ELF-1 (cell line): ENCODE measurements at regions not wholly inside any gene's neighbourhood (a gene's known extent, or its start where the extent isn't known, plus 50 kb on each side); places are given as distances from the start of the nearest gene placed in this dataset.

Experiments used
- DNase-seq: peaks from one replicate; pipeline ENCODE4 v3.0.0-alpha.2; 2016; ENCODE audit warnings: low read depth, low spot score

DNA sequence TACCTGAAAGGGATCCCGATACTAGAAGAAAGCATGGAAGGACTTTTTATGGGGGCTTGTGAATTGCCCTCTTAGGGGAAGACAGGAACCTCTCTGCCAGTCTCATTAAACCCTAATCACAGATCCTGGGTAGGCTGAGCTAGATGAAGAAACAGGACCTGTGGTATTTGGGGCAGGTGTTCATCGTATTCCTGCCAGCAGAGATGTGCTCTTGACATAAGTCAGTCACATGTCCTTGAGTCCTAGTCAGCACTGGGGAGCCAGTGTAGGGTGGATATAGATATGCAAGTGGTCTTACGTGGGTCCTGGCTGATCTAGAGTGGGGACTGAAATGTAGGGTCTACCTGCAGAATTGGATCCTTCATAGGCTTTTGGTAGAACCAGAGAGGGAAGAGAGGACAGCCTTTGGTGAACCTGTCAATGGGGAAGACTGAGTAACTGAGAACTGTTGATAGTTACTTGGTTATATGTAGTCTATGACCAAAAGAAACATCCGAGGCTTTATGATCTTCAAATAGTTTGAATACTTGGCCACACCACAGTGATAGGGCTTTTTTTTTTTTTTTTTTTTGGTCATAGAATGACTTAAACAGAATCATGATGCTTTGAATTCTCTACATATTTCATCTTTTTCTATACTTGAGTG, 63.5 kb upstream of the WDR1 start:
- DNase-seq: no peak

DNA sequence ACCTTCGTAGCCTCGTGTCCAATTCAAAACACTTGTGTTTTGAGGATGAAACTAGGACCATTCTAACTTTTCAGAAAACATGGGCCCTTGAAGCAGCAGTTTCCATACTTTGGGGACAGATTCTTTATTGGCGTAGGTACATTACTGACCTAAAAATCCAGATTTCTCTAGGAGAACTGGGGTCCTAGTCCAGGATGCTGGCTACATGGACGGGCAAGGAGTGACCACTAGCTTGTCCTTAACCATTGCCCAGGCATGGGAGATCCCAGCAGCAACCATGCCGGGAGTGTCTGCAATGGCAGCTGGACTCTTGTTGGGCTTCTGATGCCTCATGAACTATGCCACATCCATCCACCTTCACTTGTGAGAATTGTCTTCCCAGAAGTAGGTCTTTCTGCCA, 62.2 kb upstream of the WDR1 start:
- no peak for DNase-seq

DNA sequence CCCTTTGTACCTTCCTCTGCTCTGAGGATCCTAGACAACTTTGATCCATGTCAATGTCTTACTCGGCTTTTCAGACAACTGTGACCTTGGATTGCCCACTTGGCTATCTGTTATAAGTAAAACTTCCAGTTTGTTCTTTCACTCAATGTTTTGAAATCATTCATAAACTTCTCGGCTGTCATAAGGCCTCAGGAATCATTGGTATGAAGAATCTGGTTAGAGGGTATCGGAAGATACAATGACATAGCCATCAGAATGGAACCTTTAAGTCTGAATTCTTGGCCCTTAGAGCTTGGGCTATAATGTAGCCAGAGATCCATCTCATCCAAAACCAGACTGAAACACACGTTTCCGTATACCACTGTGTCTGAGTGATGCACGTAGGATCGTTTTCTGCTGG, 59.0 kb upstream of the WDR1 start:
- DNase-seq: no peak

DNA sequence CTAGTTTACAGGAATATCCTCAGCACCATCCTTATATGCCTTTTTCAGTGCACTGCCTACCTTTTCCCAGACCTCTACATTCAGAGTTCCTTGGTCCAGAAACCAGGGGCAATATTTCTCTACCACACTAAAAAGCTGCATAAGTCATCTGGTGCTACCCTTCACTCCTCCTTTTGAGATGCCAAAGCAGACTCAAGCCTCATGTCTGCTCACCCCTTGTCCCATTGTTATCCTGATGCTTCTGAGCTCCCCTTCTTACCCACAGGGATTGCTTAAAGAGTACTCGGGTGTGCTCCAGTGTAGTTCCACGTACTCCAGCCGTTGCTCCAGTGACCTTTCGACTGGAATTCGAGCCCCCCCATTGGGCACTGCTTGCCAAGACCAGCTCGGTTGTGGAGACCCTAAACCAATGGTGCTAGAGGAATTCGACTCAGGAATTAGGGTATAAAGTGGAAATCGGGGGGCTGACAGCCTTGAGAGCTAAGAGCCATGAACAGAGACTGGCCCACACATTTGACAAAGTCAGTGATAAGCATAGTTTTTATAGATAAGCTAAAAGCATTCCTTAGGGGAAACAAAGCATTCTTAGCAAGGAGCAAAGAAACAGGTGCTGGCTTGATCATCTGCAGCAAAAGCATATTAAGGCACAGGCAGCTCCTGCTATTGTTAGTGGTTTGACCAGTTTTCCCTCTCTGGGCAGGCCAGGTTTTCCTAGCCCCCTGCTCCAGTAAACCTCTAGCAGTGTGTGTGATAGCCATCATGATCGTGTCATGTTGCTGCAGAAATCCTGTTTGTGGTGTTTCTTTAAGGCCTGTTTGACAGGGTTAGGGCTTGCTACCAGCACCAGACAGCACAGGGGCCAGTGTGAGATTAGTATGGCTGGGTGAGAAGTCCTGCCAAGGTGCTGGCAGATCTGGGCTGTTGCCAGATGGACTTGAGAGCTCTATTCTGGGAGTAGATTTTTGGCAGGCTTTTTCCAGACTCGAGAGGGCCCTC, 57.5 kb upstream of the WDR1 start:
- DNase-seq: peak; percentile 56

DNA sequence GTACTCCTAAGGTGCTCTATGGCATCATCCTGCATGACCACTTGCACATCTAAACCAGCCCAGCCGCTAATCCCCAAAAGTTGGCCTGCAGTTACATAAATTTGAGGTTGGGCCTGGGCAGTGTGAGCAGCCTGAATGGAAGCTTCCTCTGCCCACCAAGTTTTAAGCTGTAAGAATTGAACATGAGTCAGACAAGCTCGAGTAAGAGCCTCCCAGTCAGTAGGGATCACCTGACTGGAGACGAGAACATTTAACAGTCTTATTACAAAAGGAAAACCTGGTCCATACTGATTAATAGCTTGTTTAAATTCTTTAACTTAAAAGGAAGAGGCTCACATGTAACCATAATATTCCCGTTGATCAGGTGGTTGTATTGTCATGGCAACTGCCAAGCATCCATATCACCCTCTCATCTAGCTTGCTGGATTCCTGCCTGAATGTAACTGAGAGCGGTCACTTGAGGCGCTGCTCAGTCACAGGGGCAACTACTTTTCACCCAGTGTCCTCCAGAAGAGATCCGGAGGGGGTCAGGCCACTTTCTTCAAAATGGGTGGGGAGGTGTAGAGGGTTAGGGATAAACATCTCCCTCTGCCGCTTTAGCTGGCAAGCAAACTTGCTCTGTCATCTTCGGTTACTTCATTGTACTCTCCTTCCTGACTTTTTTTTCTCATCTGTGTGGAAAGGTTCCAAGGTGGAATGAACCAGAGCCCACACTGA, 56.6 kb upstream of the WDR1 start:
- DNase-seq: peak; percentile 9

DNA sequence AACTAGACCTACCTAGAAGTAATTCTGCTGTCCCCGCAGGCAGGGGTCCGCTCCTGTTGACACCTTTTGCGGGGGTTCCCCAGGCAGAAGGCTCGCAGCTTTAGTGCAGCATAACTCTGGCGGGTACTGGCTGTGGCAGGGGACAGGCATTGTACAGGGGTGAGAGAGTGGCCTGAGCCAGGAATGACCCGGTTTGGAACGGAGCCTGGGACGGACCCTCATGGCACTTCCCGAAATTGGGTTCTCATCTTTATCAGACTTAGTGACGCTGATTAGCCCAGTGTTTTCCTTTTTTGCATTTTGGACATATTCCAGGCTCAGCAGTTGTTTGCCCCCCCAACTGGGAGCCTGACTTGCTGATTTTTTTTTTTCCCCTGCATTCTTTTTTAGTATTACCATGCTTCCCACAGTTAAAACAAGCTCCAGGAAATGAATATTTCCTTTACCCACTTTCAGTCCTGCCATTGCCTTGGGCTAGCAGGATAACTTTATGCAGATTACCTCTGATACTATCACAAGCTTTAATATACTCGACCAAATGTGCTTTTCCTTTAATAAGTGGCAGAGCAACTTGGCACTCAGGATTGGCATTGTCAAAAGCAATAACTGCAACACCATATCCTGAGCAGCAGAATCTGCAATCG, 55.8 kb upstream of the WDR1 start:
- DNase-seq: no peak

DNA sequence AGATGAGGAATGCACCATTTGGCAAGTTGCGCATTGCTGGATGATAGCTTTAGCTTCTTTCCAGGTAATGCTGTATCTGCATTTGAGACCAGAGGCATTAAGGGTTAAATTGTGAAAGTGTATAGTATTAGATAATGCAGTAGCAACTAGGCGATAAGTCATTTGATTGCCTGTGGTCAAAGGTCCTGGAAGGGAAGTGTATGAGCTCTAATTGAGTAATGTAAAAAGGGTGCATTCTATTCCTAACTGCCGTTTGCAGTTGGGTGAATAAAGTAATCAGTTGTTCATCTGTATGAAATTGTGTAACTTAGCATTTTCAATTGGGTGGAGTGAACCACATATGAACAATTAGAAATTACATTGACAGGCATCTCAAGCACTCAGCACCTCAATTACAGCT, 54.5 kb upstream of the WDR1 start:
- no peak for DNase-seq

DNA sequence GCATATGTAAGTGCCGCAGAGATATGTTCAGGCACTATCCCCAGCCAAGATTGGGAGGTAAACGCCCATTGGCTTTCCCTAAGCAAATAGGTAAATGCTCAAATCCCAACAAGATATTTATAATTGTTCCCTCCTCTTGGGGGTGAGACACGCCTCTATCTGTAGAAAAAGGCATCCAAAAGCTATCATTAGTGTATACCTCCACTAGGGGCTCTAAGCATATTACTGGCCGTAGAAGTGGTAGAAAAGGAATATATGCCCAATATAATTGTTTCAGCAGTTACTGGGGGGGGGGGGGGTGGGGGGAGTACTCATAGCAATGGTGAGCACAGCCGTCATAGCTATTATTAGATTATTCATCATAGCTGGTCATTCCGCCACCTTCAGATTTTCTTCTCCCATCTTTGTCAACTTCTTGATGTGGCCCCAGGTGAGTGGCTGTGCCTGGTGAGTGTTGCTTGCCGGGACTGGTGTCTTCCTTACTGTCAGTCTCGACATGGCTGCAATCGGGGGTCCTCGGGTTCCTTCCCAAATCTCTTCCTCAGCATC, 53.3 kb upstream of the WDR1 start:
- no peak for DNase-seq

DNA sequence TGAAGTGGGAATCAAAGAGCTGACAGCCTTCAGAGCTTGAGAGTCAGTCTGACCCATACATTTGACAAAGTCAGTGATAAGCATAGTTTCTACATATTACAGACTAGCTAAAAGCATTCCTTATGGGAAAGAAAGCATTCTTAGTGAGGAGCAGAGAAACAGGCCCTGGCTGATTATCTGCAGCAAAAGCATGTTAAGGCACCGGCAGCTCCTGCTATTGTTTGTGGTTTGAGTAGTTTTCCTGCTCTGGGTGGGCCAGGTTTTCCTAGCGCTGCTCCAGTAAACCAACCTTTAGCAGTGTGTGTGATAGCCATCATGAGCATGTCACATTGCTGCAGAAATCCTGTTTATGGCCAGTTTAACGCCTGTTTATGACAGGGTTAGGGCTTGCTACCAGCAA, 51.6 kb upstream of the WDR1 start:
- DNase-seq: no peak

DNA sequence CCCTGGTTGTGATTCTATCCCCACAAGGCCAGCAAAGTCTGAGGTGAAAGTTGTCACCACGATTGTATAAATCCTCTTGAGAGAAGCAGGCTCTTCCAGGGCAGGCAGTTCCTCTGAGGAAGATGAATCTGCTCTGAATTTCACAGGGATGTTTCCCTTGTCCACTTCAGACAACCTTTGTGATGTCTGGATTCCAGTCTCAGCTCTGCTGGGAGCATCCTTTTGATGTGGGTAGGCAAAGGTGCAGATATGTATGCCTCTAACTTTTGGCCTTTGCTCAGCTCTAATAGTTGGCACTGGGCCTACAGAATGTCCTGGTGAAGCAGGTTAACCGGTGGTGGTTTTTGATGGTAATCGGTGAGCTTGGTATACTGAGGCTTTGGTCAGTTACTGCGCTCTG, 50.6 kb upstream of the WDR1 start:
- no peak for DNase-seq
